GM18502 (cell line): ENCODE measurements at regions not wholly inside any gene's neighbourhood (a gene's known extent, or its start where the extent isn't known, plus 50 kb on each side); places are given as distances from the start of the nearest gene placed in this dataset.
"Not testable (repeated sequence)": the region's sequence is repeated elsewhere in the genome, so short reads cannot be mapped to it uniquely, and the experiment has no call there.

Experiments
- ATAC-seq: cut with Tn5 transposase; IDR thresholded peaks from one replicate; pipeline ENCODE4 v1.9.1; 2021; ENCODE audit warnings: mild to moderate bottlenecking; ENCODE audit not compliant: unreplicated experiment, poor library complexity

DNA sequence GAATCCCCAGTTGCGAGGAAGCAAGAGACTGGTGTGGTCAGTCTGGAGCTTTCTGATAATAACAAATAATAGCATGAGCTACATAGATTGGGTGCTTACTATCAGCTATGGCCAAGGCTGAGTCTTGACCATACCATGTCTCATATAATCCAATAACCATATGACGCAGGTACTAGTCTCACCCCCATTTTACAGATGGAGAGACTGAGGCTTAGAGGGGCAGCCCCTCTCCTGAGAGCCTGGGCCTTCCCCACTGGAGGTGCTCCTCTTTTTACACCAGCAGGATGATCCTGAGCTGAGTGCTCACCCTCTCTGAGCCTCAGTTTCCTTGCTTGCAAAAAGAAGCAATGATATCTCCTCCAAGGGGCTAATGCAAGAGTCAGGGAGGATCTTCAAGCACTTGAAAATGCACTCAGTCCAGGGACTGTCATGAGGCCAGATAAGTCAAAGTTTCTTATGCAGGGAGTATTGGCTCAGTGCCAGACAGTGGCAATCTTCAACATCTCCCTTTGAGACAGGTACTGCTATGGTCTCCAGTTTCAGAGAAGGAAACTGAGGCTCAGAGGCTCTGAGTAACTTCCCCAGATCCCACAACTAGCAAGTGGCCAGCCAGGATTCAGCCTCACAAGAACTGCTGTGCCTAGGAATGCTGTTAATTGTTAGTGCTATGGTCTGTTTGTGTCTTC lies 149.7 kb downstream of the TFCP2L1 start:
- ATAC-seq: no peak

DNA sequence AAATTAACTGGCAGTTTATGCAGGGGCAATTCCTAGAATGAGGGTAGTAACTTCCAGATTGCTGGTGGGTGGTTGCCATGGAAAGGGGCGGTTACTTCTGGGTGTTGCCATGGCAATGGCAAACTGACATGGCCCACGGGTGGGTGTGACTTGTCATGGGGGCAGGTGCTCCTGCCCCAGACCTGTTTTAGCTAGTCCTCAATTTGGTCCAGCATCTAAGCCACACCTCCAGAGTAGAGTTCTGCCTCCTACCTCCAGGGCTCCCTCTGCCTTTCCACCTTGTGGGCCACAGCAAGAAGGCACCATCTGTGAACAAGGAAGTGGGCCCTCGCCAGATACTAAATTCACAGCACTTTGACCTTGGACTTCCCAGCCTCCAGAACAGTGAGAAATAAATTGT lies 148.7 kb downstream of the TFCP2L1 start:
- no peak for ATAC-seq

DNA sequence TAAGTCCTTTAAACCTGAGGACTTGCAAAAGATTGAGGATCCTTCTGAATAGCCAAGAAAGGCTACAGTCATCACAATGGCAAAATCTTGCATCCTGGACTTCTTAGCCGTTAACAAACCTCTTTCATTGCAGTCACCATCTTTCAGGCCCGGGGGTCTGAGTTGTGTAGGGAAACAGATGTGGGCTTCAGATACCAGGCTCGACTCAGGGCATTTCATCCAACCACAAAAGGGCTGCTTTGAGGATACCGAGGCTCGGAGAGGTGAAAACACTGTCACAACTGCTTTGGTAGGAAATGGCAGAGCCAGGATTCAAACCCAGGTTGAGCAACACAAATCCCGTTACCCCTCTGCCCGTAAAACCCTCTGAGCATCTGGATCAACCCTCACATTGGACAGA lies 147.4 kb downstream of the TFCP2L1 start:
- no peak for ATAC-seq

DNA sequence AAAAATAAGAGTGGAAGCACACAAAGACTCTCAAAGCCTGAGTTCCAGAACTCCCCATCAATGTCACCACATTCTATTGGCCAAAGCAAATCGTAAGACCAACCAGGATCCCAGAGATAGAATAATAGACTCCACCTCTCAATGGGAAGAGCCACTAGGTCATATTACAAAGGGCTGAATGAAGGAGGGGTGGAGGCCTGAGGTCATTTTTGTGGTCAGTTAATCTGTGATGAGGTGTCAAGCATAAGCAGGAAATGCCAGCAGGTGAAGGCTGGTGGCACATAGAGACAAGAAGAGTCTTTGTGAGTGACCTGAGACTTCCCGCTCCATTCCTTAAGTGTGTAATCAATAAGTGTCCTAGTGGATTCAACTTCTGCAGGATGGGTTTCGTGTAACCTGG lies 144.3 kb downstream of the TFCP2L1 start:
- ATAC-seq: no peak

DNA sequence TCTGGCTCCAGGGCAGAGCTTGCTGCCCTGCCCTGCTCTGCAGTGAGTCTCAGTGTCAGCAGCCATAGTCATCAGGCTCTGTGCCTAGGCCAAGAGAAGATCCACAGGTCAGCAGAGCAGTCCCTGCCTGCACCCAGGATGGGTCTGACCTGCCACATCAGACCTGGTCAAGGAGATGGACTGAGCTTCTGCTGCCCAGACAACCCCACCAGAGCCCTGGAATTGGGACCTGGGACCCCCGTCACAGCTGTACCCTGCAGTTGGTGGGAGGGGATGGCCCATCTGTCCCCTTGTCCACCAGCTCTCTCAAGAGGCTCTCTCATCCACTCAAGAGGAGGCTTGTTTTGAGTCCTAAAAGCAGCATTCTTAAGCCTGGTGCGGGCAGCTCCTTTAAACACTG lies 142.6 kb downstream of the TFCP2L1 start:
- no peak for ATAC-seq

DNA sequence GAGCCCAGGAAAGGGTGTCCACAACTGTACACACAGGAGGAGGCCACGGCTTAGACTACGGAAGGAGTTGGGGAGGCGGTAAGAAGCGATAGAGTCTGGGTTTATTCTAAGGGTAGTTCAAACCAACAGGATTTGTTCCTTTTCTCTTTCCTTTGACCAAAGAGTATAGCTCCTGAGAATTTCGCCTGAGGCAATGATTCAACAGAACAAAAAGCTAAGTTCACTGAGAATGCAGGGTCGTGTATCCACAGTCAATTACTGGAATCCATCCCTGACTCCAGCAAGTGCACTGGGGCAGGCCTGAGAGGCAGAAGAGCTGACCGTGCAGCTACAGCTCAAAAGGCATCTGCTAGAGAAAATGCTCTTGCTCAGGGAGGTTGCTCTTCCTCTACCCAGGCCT lies 140.9 kb downstream of the TFCP2L1 start:
- no peak for ATAC-seq

DNA sequence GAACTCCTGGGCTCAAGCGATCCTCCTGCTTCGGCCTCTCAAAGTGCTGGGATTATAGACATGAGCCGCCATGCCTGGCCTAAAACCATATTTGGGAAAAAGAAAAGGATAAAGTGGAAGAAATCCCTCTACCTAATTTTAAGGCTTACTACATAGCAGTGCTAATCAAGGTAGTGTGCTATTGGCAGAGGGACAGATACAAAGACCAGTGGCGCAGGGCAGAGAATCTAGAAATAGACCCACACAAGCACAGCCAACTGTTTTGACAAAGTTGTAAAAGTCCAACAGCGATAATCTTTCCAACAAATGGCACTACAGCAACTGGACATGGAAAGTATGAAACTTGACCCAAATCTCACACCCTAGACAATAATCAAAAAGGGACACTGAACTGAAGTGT lies 138.4 kb downstream of the TFCP2L1 start:
- ATAC-seq: no peak

DNA sequence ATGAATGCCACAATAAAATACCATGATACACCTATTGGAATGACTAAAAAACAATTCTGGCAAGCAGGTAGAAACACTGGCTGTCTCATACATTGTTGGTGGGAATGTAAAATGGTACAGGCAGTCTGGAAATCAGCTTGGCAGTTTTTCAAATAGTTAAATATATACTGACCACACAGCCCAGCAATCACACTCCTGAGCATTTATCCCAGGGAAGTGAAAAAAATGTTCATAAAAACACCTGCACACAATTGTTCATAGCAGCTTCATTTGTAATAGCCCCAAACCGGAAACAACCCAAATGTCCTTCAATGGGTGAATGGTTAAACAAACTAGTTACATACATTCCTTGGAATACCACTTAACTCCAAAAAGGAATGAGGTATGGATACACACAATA lies 137.2 kb downstream of the TFCP2L1 start:
- no peak for ATAC-seq

DNA sequence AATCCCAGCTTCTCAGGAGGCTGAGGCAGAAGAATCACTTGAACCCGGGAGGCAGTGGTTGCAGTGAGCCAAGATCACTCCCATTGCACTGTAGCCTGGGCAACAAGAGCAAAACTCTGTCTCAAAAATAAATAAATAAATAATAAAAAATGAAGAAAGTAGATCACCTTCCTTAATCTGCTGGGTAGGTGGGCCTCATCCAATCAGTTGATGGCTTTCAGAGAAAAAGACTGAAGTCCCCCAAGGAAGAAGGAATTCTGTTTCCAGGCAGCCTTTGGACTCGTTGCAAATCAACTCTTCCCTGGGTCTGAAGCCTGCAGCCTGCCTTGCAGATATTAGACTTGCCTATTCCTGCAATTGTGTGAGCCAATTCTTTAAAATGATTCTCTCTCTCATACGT lies 136.5 kb downstream of the TFCP2L1 start:
- no peak for ATAC-seq

DNA sequence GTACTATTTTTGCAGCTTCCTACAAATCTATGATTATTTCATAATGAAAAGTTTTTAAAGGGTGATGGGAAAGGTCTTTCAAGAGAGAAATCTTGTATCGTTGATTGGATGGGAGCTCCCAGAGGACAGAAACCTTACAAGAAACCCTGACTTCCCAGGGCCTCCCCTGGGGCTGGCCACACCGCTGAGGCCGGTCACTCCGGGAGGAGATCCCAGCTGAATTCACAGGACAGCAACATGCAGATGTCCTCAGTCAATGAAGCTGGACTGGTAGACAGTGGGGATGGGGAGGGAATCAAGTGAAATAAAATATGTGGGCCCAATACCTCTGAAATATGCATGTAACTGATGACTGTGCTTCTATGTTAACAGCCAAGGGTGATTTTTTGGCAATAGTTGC lies 135.6 kb downstream of the TFCP2L1 start:
- ATAC-seq: no peak

DNA sequence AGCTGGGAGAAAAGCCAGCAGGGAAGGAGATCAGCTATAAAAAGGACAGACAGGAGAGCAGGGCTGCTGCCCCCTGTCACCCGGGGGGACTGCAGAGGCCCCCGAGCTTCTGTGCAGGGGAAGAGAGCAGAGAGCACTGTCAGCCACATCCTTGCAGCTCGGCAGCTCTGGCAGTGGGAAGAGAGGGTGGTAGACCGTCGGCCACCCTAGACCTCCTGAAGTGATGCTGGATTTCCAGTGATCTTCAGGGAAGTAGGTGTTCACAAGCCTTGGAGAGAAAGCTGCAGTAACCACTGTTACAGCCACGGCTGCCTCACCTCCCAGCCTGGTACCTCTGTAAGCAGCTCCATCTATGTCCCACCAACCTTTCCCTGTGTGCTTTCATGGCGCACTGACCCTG lies 134.9 kb downstream of the TFCP2L1 start:
- ATAC-seq: no peak

DNA sequence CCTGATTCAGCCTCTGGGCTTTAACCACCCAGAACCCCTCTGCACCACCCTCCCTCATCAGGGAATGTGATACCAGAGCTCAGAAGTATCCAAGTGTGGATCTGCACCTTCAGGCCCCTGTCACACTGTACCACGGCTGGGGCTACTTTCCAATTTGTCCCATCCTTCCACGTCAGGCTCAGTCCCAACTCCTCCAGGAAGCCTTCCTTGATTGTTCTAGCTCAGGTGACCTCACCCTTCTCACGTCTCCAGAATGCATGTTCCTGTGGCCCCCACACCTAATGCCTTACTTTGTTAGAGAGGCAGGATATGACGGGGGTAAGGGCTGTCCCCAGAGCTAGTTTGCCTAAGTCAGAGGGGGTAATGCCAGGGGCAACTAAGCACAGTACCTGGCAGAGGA lies 134.3 kb downstream of the TFCP2L1 start:
- no peak for ATAC-seq

DNA sequence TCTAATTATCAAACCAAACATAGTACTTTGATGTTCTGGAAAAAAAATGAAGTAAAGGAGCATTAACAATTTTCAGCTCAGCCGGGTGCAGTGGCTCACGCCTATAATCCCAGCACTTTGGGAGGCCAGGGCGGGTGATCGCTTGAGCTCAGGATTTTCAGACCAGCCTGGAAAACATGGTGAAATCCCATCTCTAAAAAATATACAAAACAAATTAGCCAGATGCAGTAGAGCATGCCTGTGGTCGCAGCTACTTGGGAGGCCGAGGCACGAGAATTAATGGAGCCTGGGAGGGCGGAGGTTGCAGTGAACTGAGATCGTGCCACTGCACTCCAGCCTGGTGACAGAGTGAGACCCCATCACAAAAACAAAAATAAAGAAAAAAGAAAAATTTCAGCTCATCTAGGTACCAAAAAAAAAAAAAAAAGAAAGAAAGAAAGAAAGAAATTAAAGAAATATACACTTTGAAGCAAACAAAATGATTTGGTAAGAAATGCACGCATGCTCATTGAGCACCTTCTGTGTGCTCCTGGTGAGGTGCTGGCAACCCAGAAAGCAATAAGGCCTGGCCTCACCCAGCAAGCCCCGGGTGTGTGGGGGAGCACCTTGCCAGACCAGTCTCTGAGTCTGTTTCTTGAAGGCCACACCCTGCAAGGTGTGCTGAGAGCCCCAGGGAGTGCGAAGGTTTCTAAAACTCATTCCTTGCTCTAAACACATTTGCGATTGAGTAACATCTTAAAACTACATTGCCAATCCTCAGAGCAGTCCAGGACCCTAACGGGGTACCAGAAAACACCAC lies 133.5 kb downstream of the TFCP2L1 start:
- no peak for ATAC-seq

DNA sequence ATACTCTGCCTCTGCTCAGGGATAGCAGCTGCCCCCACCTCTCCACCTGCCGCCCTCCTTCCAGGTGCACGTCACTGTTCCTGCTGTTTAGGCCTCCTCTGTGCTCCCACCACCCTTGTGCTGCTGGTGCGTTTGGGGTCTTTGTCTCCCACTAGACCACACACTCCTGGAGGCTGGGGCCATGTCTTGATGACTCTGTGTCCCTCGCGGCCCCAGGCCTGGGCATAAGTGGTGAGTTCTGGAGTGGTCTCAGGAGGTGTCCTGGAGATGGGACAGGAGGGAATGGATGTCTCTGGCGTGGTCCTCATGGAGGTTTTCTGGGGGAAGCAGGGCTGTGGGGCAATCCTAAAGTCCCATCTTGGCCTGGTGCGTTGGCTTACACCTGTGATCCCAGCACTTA lies 132.1 kb downstream of the TFCP2L1 start:
- ATAC-seq: no peak

DNA sequence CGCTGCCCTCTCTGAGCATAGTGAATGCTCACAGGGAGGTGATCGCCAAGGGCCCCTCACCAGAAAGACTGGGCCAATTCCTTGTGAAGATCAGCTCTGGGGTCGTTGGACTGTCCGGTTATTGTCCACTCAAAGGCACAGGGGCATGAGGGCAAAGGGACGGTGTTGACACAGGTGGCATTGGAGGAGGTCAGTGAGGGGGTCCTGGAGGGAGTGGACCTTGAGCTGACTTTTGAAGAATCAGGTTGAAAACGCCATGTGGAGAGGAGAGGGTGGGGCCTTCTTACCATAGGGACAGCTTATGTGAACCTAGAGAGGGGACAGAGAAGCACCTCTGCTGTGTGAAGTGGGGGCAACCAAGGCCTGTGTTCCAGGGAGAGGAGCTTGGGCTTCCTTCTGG lies 131.5 kb downstream of the TFCP2L1 start:
- ATAC-seq: no peak

DNA sequence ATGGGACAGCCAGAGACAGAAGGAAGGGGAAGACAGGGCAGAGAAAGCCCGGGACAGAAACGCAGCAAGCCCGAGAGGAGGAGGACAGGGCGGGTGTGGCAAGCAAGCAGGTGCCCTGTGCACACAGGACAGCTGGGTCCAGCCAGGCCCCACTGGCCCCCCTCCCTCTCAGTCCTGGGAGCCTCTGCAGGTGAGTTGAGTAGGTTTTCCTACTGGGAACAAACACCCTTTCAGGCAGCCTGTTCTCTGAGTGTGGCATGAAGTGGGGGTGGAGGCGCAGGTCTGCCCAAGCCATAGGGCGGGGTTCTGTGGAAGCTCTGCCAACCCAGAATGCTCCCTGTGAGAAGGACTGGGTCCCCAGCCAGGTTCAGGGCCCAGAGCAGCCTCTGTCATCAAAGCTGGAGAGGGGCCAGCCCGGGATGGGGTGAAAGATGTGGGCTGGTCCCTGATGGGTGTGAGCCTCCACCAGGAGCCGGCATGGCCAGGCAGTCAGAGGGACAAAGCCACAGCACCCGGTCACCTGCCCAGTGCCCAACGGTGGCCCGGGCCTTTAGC lies 129.4 kb downstream of the TFCP2L1 start:
- ATAC-seq: no peak

DNA sequence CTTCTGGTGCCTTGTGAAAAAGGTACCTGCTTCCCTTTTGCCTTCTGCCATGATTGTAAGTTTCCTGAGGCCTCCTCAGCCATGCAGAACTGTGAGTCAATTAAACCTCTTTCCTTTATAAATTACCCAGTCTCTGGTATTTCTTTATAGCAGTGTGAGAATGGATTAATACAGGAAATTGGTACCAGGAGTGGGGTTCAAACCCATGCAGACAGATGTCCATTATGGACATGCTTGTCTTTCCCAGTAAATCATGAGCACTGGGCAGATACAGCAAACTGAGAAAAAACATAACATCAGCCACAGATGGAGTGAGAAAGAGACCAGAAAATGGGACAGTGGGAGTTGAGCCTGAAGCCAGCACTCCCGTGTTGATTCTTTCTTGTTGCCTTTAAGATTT lies 127.5 kb downstream of the TFCP2L1 start:
- not testable (repeated sequence) for ATAC-seq

DNA sequence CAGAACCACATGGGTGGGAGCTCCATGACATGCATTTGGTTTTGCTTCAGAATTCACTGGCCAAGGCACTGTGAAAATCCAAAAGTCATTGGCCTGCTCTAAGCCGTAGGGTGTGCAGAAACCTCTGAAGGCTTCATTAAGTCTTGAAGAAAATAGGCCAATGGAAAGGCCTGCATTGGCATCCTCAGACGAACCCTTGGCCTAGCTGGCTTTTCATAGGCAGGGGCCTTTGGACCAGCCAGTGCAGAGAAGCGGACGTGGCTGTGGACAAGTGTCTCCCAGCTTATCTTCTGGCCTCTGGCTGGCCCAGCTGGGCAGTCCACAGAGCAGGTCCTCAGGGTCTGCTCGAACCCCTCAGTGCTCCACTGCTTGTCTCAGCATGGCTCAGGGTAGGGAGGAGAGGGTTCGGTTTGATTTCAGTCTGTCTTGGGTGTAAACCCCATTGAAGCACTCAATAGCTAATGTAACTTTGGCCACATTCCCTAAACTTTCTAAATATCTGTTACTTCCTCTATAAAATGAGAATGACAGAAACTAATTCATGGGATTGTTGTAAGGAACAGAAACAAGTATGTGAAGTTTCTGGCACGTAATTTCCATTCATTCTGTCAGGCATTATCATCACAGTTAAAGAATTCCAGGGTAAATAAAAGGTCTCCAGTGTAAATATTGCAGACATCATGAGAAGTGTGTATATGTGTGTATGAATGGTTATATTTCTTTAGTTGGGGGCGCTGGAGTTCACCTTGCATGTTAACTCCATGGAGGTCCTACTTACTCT lies 125.5 kb downstream of the TFCP2L1 start:
- no peak for ATAC-seq

DNA sequence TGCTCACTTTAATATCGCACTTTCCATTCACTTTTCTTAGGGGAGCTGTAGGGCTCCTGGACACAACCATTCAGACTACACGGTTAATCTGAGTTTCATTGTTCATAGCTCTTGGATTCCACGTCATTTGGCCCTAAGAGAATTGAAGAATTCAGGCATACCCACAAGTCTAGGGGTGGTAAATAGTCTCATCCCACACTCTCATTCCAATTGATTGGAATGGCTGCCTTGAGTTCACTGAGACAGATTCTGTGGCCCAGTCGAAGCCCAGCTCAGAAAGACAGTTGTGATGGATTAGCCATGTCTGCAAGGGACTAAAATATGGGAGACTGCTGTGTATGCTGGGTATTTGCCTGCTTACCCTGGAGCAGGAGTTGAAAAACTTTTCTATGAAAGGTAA lies 124.6 kb downstream of the TFCP2L1 start:
- no peak for ATAC-seq

DNA sequence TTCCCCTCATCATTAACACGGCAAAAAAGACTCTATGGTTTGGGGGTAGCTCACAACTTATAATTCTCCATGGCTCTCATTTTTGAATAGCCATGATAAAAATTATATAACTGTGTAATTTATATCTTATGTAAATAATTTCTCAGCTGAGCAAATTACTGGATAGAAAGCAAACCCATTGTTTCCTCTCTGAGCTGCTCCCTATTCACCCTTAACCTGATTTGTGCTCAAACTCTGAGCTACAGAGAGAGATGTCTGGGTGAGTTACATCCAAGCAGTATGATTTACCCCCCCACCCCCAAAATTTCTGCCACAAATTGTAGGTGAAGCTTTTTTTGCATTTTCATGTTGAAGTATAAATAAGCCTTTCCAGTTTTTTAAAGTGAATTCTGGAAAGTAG lies 123.7 kb downstream of the TFCP2L1 start:
- ATAC-seq: no peak

DNA sequence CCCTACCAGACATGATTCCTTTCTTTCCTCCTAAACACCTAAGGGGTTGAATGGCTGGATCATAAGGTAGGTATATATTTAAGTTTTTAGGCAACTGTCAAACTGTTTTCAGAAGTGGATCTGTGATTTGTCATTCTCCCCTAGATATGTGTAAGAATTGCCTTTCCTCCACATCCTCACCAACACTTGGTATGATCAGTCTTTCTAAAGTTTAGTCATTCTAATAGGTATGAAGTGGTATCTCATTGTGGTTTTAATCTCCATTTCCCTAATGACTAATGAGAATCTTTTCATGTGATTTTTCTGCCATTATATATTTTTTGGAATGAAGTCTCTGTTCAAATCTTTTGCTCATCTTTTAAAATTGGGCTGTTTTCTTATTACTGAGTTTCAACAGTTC lies 122.1 kb downstream of the TFCP2L1 start:
- no peak for ATAC-seq
